GM18499 (cell line): ENCODE measurements at regions not wholly inside any gene's neighbourhood (a gene's known extent, or its start where the extent isn't known, plus 50 kb on each side); places are given as distances from the start of the nearest gene placed in this dataset.

Experiments used
- ATAC-seq: cut with Tn5 transposase; IDR thresholded peaks from one replicate; pipeline ENCODE4 v1.9.1; 2021; ENCODE audit warnings: moderate number of reproducible peaks; ENCODE audit not compliant: insufficient read depth, unreplicated experiment

DNA sequence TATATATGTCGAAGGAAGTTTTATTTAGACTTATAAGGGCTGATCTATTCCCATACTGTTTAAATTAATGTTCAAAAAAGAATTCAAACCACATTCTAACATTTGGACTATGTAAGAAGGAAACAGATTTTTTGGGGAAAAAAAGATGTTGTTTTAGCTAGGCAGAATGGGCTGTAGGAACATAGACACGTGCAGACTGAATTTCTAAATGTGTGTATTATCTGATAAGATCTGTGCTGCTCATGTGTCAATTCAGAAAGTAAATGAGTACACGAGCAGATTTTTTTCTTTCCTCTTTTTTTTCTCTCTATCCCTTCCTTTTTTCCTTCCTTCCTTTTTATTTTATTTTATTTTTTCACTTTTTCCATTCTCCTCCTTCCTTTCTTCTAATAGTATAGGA, 259.5 kb upstream of the KCNH8 start:
- no peak for ATAC-seq

DNA sequence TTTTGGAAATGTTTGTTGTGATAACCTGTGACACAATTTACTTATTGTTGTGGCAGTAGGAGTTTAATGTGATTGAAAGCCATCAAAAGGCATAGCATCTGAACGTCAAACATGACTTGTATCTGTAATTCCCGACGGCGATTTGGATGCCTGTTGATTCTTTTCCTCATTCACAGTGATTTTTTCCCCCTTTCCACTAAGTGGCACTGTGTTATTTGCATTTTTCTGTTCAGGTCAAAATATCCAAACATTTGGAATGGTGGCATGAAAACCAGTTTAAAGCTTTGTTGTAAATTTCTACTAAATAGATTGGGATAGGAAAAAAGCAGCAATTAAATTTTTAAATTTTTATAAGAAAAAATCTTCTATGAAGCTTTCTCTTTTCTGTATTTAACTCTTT, 259.9 kb upstream of the KCNH8 start:
- no peak for ATAC-seq

DNA sequence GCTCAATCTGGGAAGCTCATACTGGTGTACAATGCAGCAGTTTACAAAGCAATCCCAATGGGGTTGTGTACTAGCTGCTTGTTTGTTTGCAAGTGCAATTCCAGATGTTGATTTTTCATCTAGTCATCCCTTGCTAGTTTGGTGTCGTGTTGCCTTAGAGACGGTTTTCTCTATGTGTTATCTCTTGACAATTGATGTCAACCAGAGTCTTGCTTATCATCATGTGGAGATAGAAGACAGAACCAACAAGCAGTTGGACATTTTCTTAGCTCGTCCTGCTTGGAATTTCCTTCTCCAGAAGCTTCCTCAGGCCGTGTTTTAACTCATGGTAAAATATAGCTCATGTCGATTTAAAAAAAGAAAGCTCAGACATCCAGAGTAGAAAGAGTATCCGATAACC, 262.0 kb upstream of the KCNH8 start:
- ATAC-seq, result no peak

DNA sequence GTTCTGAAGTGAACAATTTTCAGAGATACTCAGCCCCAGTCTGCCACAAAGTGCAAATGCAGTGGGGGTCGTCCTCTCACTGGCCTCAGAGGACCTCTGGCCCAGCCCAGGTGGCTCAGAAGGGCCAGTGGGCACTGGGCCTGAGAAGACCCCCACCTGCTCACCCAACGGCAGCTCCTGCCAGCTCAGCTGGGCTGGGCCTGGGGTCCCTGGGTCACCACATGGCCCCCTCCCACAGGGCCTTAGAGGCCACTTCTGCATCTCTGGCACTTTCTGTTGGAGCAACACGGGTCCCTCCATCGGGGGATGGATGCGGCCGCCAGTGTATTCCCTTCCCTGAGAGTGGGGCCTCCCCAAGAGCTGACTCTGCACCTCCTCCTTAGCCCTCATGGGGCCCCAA, 262.7 kb upstream of the KCNH8 start:
- no peak for ATAC-seq

DNA sequence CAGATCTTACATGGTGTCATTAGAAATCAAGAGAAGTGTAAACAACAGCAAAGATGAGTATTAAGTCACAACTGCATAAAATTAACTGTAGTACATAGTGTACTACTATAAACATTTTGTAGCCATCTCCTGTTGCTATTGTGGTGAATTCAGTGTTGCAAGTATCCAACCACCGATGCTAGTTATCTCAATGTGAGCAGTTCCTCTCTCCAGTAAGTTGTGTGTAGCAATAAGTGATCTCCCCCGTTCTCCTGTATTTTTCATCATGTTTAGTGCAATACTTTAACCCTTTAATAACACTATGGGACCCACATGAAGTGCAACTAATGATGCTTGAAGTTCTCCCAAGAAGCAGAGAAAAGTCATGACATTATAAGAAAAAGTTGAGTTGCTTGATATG, 264.7 kb upstream of the KCNH8 start:
- ATAC-seq, result no peak

DNA sequence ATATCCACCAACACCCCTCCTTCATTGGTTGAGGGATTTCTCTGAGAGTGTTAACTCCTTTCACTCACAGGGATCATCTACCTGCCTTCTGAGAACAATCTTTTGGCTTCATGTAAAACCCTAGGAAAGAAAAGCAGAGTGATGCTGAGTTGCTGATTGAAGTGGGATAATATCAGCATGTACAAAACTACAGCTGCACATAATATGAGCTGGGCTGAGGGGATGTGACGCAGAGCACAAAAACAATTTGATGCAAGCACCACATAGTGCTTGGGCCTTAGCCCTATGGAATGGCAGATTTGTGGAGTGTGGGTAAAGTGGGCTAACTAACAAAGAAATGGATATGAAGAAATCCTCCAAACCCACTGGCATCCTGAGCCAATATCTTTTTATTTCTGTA, 267.6 kb upstream of the KCNH8 start:
- ATAC-seq, result no peak

DNA sequence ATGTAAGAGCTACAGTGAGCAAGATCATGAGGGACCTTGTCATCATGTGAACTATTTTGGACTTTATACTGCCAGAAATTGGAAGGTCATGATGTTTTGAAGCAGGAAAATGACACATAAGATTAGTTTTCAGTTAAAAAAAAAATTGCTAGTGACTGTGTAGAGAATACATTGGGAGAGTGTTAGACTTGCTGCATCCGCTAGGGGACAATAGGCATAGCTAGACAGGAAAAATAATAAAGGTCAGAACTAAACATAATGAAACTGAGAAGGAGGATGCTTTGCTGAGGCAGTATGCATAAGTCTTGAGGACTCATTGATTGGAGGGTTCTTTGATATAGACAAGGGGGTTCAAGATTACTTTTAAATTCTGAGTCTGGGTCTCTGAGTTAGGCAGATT, 275.8 kb upstream of the KCNH8 start:
- ATAC-seq, result no peak

DNA sequence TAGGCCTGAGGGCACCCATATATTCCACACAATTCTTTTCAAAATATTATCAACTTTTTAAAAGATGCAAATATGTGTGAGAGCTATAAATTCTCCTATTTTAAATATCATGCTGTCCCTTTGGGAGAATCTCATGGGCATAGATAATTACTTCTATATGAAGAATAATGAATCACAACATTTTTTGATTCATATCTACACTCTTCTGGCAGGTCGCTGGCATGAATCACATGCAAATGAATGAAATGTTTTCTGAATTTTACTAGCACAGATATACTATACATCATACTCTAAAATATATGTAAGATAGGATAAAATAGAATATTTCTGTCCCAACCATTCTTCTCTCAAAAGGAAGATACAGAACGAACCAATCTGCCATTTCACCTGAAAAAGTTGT, 277.7 kb upstream of the KCNH8 start:
- no peak for ATAC-seq

DNA sequence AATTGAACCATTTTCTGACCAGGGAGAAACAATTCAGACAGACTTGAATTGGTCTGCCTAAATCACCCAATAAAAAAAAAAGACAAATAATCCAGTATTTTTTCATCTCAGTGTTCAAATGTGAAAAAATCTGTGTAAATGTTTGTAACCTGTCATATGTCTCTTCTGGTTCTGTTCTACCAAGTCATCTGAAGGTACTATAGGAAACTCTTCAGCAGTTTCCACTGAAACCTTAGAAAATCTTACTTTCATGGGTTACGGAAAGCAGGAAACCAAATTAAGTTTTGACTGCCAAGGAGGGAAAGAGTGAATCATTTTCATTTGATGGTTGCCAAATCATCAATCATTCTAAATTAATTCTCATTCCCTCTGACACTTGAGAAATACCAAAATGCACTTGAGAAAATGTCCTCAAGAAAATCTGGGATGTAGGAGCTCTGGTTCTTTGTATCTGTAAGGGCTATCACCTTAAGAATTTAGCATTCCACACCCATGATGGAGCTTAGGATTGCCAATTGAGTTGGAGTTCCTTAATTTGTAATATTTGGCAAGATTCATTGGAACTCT, 278.2 kb upstream of the KCNH8 start:
- no peak for ATAC-seq

DNA sequence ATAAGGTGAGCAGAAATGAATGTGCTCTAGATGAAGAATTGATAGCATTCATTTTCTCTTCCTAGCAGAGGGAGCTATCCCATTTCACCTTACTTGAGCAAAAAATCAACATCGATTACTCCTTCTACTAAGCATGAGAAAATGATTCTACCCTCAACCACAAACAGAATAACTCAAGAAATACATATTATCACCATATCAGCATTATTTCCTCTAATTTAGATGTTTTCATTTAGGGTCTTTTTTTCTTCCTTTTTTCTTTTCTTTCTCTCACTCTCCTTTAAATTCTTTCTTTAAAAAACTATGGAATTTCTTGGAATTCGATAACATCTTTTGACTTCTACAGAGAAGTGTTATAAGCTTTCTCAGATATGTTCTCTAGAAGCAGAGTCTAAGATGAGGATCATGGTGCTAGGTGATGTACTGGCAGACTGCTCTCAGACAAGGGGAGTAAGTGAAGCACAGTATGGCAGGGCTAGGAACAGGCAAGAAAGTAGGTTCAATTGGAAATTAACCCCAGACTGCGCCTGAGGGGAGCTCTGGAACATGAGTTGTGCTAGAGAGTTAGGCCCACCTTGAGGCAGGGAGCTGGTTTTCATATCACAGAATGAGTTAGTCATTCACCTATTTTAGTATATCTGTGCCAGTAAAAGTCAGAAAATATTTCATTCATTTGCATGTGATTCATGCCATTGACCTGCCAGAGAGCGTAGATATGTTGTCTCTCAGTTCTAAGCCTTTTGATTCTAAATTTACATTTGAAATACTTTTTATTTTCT, 279.2 kb upstream of the KCNH8 start:
- ATAC-seq, result no peak

DNA sequence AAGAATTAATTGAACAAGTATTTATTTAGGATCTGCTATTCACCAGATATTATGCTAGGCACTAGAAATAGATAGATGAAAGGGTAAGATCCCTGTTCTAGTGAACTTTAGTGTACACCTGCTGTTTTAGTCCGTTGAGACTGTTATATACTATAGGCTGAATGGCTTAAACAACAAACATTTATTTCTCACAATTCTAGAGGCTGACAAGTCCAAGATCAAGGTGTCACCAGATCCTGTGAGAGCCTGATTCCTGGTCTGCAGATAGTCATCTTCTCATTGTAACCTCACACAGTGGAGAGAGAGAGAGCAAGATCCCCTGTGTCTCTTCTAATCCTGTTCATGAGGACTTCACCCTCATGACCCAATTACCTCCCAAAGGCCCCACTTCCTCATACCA, 281.4 kb upstream of the KCNH8 start:
- ATAC-seq, result no peak

DNA sequence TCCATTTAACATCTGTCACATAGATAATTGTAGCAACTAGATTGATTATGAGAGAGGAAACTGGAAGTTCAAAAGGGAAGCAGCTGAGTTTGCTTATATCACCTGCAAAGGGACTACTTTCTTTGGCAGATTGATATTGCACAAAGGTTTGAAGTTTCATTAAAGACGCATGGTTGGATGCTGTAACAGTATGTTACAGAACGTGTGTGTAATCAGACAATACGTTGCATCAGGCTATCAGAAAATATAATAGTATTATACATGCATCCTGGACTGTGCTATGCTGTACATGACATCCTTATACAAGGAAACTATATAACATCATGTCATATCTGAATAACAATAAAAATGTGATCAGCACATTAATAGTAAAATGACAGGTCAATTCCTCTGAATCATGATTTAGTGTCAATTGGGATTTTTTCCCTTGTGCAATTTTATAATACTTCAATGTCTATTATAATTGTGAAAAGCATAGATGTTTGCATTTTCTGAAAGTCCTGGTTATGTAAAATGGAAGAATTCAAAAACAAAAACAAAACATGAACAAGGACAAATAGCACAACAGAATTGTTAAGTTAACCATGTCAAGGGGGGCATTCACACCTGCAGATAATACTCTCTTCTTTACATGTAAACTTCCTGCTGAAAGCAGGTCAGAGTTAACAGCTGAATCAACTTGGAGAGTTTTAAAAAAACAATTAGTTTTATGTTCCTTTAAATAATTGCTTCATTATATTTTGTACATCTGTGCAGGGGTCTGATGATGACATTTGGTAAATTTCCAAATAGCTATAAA, 283.2 kb upstream of the KCNH8 start:
- no peak for ATAC-seq

DNA sequence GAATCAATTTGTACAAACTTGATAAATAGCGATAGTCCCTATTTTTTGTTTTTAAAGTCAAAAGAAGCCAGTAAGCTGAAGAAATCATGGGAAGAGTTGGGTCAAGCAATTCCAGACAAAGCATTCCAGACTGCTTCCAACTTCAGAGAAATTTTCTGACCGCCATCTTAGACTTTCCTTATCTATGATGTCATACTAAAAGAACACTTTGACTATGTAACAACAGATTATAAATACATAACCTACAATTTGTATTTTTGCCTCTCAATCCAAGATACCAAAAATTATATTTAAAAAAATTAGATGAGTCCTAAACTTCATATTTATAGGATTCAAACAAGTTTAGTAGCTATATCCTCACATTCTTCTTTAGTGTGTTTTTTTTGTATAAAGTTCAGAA, 286.2 kb upstream of the KCNH8 start:
- no peak for ATAC-seq

DNA sequence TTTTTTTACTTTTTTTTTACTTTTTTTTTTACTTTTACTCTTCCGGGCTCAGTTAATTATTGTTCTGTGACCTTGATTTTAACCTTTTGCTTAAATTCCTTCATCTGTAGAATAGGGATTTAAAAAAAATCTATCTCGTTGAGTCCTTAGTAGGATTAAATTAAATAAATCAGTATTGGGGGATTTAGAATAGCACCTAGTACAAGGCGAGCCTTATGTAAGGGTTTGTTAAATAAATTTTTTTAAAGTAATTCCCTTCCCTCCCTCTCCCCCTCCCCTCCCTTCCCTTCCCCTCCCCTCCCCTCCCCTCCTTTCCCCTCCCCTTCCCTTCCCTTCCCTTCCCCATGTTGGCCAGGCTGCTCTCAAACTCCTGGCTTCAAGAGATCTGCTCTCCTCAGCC, 287.2 kb upstream of the KCNH8 start:
- no peak for ATAC-seq

DNA sequence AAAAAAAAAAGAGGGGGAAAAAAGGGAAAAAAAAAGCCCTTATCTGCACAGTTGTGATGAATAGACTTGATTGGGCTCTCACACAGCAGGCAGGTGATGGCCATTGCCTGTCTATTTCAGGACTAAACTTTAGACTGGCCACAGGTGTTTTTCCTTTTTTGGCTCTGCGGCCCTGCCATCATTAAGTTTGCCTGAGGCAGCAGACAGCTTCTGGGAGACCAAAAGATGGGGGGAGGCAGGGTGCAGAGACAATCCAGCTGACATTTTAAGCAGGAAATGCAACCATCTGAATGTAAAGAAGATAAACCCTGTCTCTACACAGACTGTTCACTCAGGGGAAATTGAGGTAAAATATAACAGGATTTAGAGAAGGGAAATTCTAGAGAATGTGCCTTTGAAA, 295.0 kb upstream of the KCNH8 start:
- ATAC-seq, result no peak

DNA sequence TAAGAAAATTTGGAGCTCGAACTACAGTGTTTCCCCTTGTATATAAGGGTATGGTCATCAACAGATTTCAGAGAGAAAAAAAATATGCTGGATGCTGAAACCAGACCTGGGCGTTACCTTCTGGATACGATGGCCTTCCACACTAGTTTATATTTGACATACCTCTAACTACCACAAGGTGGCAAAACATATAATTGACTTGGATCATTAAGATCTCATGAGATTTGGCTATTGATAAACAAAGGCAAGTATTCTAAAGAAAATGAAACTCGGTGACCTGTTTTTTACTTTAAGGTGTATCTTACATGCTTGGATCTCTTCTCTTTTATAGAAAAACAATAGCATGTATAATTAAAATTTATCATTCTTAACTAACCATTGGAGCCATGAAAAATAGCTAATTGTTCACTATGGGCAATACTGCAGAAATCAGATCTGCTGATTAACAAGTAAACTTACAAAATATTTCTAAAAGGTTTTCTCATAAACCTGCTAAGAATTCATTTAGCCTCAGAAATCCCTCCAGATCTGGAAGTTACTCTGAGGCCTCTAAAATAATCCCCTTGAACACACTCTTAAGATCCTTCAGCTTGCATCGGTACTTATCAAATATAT, 300.6 kb upstream of the KCNH8 start:
- ATAC-seq, result peak; percentile 79

DNA sequence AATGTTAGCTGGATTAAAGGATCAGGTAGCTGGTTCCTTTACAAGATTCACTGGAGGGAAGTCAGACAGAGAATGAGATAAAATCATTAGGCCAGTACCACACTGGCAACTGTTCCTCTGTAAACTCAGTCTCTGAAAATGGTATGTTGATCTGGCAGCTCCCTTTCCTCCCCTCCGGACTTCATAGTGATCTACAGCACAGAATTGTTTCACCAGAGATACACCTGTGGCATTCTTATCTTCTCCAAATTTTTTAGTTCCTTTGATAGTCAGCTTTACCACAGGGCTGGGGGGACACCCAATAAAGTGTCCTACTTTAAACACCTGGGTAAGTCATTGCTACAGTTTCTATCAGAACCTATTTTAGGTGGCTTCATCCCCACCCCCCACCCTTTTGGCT, 304.3 kb upstream of the KCNH8 start:
- no peak for ATAC-seq

DNA sequence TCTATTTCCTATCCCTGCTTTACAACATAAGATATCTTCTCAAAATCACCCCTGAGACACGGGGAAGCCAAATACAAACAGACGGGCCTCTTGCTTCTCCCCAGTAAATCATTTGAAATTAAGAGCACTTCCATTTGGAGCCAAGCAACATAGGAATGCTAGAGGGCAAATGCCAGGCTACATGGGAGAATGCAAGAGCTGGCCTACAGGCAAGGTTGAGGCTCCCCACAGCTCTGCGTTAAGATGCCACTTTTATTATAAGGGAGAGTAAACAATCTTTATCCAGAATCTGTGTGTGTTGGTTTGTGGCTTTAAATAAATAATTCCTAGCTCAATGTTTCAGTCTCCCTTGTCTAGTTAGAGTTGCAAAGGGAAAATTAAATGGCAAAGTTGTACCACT, 305.1 kb upstream of the KCNH8 start:
- ATAC-seq, result no peak

DNA sequence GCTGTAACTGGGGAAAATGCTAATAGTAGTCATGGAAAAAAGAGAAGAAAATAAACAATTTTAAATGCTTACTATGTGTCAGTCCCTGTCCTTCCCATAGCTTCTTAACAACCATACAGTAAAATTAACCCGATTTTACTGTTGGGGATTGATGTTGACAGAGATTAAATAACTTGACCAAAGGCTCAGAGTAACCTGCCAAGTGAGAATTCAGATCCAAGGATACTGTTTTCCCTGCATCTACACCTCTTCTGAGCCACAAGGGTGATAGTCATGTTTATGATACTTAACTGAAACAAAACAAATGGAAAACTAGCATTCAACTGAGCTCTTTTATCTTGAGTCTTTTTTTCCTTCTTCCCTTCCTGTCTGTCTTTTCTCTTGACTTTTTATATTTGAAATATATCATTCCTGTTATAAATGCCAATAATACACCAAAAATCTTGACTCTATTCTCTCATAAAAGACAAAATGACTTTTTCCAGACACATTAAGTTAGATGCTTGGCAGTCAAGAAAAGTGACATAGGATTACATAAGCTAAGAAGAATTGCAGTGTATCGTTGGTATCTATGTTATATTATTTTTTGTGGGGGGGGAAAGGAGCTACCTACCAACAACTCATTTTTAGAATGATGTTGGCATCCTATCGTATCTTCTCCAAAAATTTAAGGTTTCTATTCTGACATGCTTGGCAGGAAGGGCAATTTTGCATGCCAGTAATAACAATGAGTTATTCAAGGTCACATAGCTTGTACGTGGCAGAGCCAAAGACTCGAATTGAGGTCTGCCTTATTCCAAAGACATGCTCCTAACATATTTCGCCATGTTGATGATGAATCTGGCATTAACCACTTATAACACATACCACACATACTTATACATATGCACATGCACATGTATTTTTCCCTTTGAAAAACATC, 306.6 kb upstream of the KCNH8 start:
- no peak for ATAC-seq

DNA sequence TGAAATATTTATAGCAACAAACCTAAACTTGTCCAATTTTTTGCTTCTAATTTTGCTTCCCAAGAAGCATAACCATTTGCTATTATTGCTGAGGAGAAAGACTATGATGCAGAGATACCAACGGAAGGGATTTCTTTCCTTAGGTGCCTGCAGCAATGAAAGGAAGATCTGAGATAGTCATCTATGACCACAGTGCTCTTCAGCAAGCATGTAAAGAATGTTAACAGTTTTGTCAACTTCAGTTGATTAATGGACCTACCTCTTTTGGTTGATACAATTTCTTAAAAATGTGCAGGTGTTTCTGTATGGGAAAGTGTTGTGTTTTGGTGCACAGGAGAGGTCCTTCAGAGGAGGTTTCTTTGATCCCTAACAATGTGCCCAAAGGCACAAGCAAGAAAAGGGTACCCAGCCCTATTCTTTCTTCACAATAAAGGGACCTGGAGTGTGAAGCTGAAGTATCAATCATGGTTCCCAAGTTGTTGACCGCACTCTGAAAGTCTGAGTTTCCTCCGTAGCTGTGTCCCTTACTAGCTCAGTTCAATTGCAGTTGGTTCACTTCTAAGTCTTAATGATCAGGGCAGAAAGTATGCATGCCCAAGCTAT, 307.7 kb upstream of the KCNH8 start:
- no peak for ATAC-seq
